ENCODE measurements at regions not wholly inside any gene's neighbourhood (a gene's known extent, or its start where the extent isn't known, plus 50 kb on each side); places are given as distances from the start of the nearest gene placed in this dataset.

GRCh38 chr9:565528-565927, 276.0 kb upstream of the DMRT1 start:
- no peak for TF ChIP-seq POLR2A (IDR thresholded peaks at IDR 0.05; ENCODE audit: low read depth, low read length)
- no peak for TF ChIP-seq CTCF (conservative IDR thresholded peaks at IDR 0.05; ENCODE audit: low read depth, low read length)
- TF ChIP-seq RAD21 (IDR thresholded peaks at IDR 0.05; ENCODE audit: low read length): no peak
- TF ChIP-seq ELK1 (IDR thresholded peaks at IDR 0.05; ENCODE audit: borderline replicate concordance, low read depth, low read length): no peak
- TF ChIP-seq BHLHE40 (IDR thresholded peaks at IDR 0.05; ENCODE audit: low read depth, low read length): no peak
- no peak for TF ChIP-seq USF2 (IDR thresholded peaks at IDR 0.05; ENCODE audit: low read depth, low read length)
- TF ChIP-seq RFX5 (IDR thresholded peaks at IDR 0.05; ENCODE audit: low read depth, low read length): no peak
- no peak for TF ChIP-seq MAZ (IDR thresholded peaks at IDR 0.05; ENCODE audit: borderline replicate concordance, low read depth, low read length)
- TF ChIP-seq SMC3 (IDR thresholded peaks at IDR 0.05; ENCODE audit: low read depth, low read length): no peak
- TF ChIP-seq CEBPB (IDR thresholded peaks at IDR 0.05; ENCODE audit: low read depth, low read length): no peak
- no peak for TF ChIP-seq RCOR1 (IDR thresholded peaks at IDR 0.05; ENCODE audit: insufficient replicate concordance, low read length)
- no peak for TF ChIP-seq MAFK (IDR thresholded peaks at IDR 0.05; ENCODE audit: low read depth, low read length)
- no peak for TF ChIP-seq MXI1 (IDR thresholded peaks at IDR 0.05; ENCODE audit: borderline replicate concordance, low read depth, low read length)
- TF ChIP-seq FOS (IDR thresholded peaks at IDR 0.05; ENCODE audit: low read depth, low read length): no peak

All from IMR-90 (cell line).